Gastrocnemius medialis (tissue), 4 donors: ENCODE measurements at regions not wholly inside any gene's neighbourhood (a gene's known extent, or its start where the extent isn't known, plus 50 kb on each side); places are given as distances from the start of the nearest gene placed in this dataset.

Experiments
- POLR2A ChIP-seq, 2 donors: fragments of 450-650 bp; IDR thresholded peaks; one replicate each; pipeline ENCODE4 v1.6.1; 2017; ENCODE audit warnings: antibody characterized with exemption in 2 of 2, mild to moderate bottlenecking in 2 of 2, moderate library complexity in 2 of 2
- TF ChIP-seq, protein P1 (sequence below), 5 experiments: fragments of 450-650 bp in 3 of 5; fragments of 200-600 bp in 2 of 5; sonication (generic) in 2 of 5; IDR thresholded peaks in 4 of 5; conservative IDR thresholded peaks in 1 of 5; 1 replicate in 4 of 5; 2 replicates in 1 of 5; pipeline ENCODE4 v1.5.1; 2016 to 2019; ENCODE audit warnings: antibody characterized with exemption in 5 of 5, mild to moderate bottlenecking in 3 of 5, moderate library complexity in 3 of 5

DNA sequence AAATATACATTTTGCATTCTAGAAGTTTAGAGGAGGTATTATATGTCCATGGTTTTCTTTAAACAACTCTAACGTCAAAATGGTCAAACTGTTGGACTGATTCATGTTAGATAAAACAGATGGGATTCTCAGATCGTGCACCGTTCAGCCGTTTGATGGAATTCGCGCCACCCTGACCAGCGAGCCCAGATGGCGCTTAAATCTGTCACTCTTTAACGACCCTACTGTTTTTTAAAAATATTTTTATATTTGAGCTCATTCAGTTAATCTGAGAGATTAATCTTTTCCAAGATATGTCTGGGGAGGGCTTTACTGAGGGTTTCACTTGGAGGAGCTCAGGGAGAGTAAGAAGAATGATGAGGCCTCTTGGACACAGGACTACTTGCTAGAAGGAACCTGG, 164.4 kb downstream of the TM9SF2 start:
- TF ChIP-seq, protein P1, sequence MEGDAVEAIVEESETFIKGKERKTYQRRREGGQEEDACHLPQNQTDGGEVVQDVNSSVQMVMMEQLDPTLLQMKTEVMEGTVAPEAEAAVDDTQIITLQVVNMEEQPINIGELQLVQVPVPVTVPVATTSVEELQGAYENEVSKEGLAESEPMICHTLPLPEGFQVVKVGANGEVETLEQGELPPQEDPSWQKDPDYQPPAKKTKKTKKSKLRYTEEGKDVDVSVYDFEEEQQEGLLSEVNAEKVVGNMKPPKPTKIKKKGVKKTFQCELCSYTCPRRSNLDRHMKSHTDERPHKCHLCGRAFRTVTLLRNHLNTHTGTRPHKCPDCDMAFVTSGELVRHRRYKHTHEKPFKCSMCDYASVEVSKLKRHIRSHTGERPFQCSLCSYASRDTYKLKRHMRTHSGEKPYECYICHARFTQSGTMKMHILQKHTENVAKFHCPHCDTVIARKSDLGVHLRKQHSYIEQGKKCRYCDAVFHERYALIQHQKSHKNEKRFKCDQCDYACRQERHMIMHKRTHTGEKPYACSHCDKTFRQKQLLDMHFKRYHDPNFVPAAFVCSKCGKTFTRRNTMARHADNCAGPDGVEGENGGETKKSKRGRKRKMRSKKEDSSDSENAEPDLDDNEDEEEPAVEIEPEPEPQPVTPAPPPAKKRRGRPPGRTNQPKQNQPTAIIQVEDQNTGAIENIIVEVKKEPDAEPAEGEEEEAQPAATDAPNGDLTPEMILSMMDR (IDR thresholded peaks at IDR 0.05 in 4 of 5, conservative IDR thresholded peaks at IDR 0.05 in 1 of 5): no peak
- no peak for TF ChIP-seq POLR2A (IDR thresholded peaks at IDR 0.05)
